SK-N-SH treated with all-trans-retinoic acid at 6 μM for 48 hours (cell line): ENCODE measurements at regions not wholly inside any gene's neighbourhood (a gene's known extent, or its start where the extent isn't known, plus 50 kb on each side); places are given as distances from the start of the nearest gene placed in this dataset.

Experiments
- ATAC-seq: fragments of 200-7000 bp; cut with Tn5 transposase; 3 replicates; pipeline ENCODE4 v1.9.1; 2020; ENCODE audit warnings: mild to moderate bottlenecking, moderate library complexity
- ARNTL ChIP-seq: fragments of 450-650 bp; formaldehyde crosslinking; IDR thresholded peaks from 2 replicates; pipeline ENCODE4 v1.5.0; 2020; ENCODE audit warnings: low read depth, mild to moderate bottlenecking, moderate library complexity, borderline replicate concordance
- BACH2 ChIP-seq: fragments of 250-450 bp; sonication (Bioruptor Pico); IDR thresholded peaks from 2 replicates; pipeline ENCODE4 v1.9.0; 2021; ENCODE audit warnings: mild to moderate bottlenecking, borderline replicate concordance
- CSRNP3 ChIP-seq: fragments of 250-450 bp; sonication (Bioruptor Pico); IDR thresholded peaks from 2 replicates; pipeline ENCODE4 v1.5.1; 2021; ENCODE audit warnings: mild to moderate bottlenecking, moderate library complexity
- ISL1 ChIP-seq: fragments of 250-450 bp; sonication (Bioruptor Pico); IDR thresholded peaks from 2 replicates; pipeline ENCODE4 v2.1.2; 2022; ENCODE audit warnings: mild to moderate bottlenecking, moderate library complexity
- OSR1 ChIP-seq: fragments of 250-450 bp; sonication (Bioruptor Pico); IDR thresholded peaks from 2 replicates; pipeline ENCODE4 v1.8.0; 2022; ENCODE audit warnings: moderate library complexity, mild to moderate bottlenecking, inconsistent platforms
- PATZ1 ChIP-seq: fragments of 250-450 bp; sonication (Bioruptor Pico); IDR thresholded peaks from 2 replicates; pipeline ENCODE4 v1.8.0; 2020; ENCODE audit warnings: mild to moderate bottlenecking, moderate library complexity, borderline replicate concordance
- POU6F1 ChIP-seq: fragments of 250-450 bp; sonication (Bioruptor Pico); IDR thresholded peaks from 2 replicates; pipeline ENCODE4 v1.8.0; 2021; ENCODE audit warnings: low read depth, mild to moderate bottlenecking, moderate library complexity, borderline replicate concordance
- PPARA ChIP-seq: fragments of 250-450 bp; sonication (Bioruptor Pico); IDR thresholded peaks from 2 replicates; pipeline ENCODE4 v1.5.0; 2020; ENCODE audit warnings: mild to moderate bottlenecking, borderline replicate concordance
- RARB ChIP-seq: fragments of 250-450 bp; sonication (Bioruptor Pico); IDR thresholded peaks from 2 replicates; pipeline ENCODE4 v1.8.0; 2021; ENCODE audit warnings: mild to moderate bottlenecking, moderate library complexity
- SNAI2 ChIP-seq: fragments of 250-450 bp; sonication (Bioruptor Pico); IDR thresholded peaks from 2 replicates; pipeline ENCODE4 v1.5.0; 2020; ENCODE audit warnings: mild to moderate bottlenecking, moderate library complexity
- TCF4 ChIP-seq: fragments of 250-450 bp; sonication (Bioruptor Pico); IDR thresholded peaks from 2 replicates; pipeline ENCODE4 v1.8.0; 2021; ENCODE audit warnings: mild to moderate bottlenecking, moderate library complexity, borderline replicate concordance
- TOX ChIP-seq: fragments of 250-450 bp; sonication (Bioruptor Pico); IDR thresholded peaks from 2 replicates; pipeline ENCODE4 v1.8.0; 2021; ENCODE audit warnings: mild to moderate bottlenecking, moderate library complexity, borderline replicate concordance
- TSHZ2 ChIP-seq: fragments of 250-450 bp; sonication (Bioruptor Pico); IDR thresholded peaks from 2 replicates; pipeline ENCODE4 v1.5.0; 2020; ENCODE audit warnings: mild to moderate bottlenecking, moderate library complexity
- ZC3H10 ChIP-seq: fragments of 250-450 bp; sonication (Bioruptor Pico); IDR thresholded peaks from 2 replicates; pipeline ENCODE4 v1.5.1; 2021; ENCODE audit warnings: mild to moderate bottlenecking, moderate library complexity
- ZFP3 ChIP-seq: fragments of 250-450 bp; sonication (Bioruptor Pico); IDR thresholded peaks from 2 replicates; pipeline ENCODE4 v1.5.0; 2020; ENCODE audit warnings: mild to moderate bottlenecking, moderate library complexity
- ZFP30 ChIP-seq: fragments of 450-650 bp; formaldehyde crosslinking; IDR thresholded peaks from 2 replicates; pipeline ENCODE4 v1.5.0; 2022; ENCODE audit warnings: mild to moderate bottlenecking, moderate library complexity
- ZNF70 ChIP-seq: fragments of 450-650 bp; formaldehyde crosslinking; IDR thresholded peaks from 2 replicates; pipeline ENCODE4 v1.5.0; 2020; ENCODE audit warnings: mild to moderate bottlenecking, moderate library complexity
- ZNF8 ChIP-seq: fragments of 450-650 bp; formaldehyde crosslinking; IDR thresholded peaks from 2 replicates; pipeline ENCODE4 v1.5.0; 2020; ENCODE audit warnings: mild to moderate bottlenecking, moderate library complexity

- TF ChIP-seq PATZ1 (CRISPR knock-in tag) = no peak
- TF ChIP-seq TSHZ2 (CRISPR knock-in tag) = no peak
- no peak for TF ChIP-seq ZNF8 (CRISPR knock-in tag)
- TF ChIP-seq ARNTL (CRISPR knock-in tag) = no peak
- TF ChIP-seq CSRNP3 (CRISPR knock-in tag) = no peak
- TF ChIP-seq ZNF70 (CRISPR knock-in tag) = no peak
- no peak for TF ChIP-seq TCF4 (CRISPR knock-in tag)
- ATAC-seq = no peak
Measured at GRCh38 chr3:186487819-186488218, 56.4 kb downstream of the CRYGS start.

- TF ChIP-seq ZC3H10 (CRISPR knock-in tag) = no peak
- no peak for TF ChIP-seq RARB (CRISPR knock-in tag)
- no peak for TF ChIP-seq ZFP3 (CRISPR knock-in tag)
- no peak for TF ChIP-seq CSRNP3 (CRISPR knock-in tag)
- no peak for TF ChIP-seq ZFP30 (CRISPR knock-in tag)
- no peak for TF ChIP-seq PPARA
- no peak for TF ChIP-seq TOX (CRISPR knock-in tag)
- no peak for TF ChIP-seq ZNF8 (CRISPR knock-in tag)
- no peak for TF ChIP-seq ARNTL (CRISPR knock-in tag)
- no peak for TF ChIP-seq TCF4 (CRISPR knock-in tag)
- TF ChIP-seq ISL1 (CRISPR knock-in tag) = no peak
- TF ChIP-seq SNAI2 (CRISPR knock-in tag) = no peak
- no peak for TF ChIP-seq ZNF70 (CRISPR knock-in tag)
- no peak for TF ChIP-seq POU6F1 (CRISPR knock-in tag)
- TF ChIP-seq BACH2 = no peak
- no peak for TF ChIP-seq OSR1 (CRISPR knock-in tag)
- ATAC-seq = no peak
Measured at GRCh38 chr3:186487037-186487436, 57.1 kb downstream of the CRYGS start.

- ATAC-seq = no peak
- TF ChIP-seq ZFP30 (CRISPR knock-in tag) (no peak), PATZ1 (CRISPR knock-in tag) (no peak)
- TF ChIP-seq, all 23 proteins: peak for 0
Measured at GRCh38 chr3:186483611-186484340, 60.4 kb downstream of the CRYGS start.
